SU-DHL-6 (cell line): ENCODE measurements at regions not wholly inside any gene's neighbourhood (a gene's known extent, or its start where the extent isn't known, plus 50 kb on each side); places are given as distances from the start of the nearest gene placed in this dataset.

Experiments used
- EZH2phosphoT487 ChIP-seq: fragments of 200-600 bp; sonication (generic), shearing (Covaris generic); conservative IDR thresholded peaks from 2 replicates; pipeline ENCODE4 v1.6.1; 2018; ENCODE audit warnings: mild to moderate bottlenecking, antibody characterized with exemption, low read length, moderate library complexity, mixed read lengths
- TF ChIP-seq, protein P1 (sequence below): fragments of 200-600 bp; sonication (generic); IDR thresholded peaks from one replicate; pipeline ENCODE4 v1.5.1; 2017; ENCODE audit warnings: antibody characterized with exemption, mild to moderate bottlenecking, low read length, moderate library complexity; ENCODE audit not compliant: insufficient read depth, poor library complexity, severe bottlenecking

- TF ChIP-seq, protein P1, sequence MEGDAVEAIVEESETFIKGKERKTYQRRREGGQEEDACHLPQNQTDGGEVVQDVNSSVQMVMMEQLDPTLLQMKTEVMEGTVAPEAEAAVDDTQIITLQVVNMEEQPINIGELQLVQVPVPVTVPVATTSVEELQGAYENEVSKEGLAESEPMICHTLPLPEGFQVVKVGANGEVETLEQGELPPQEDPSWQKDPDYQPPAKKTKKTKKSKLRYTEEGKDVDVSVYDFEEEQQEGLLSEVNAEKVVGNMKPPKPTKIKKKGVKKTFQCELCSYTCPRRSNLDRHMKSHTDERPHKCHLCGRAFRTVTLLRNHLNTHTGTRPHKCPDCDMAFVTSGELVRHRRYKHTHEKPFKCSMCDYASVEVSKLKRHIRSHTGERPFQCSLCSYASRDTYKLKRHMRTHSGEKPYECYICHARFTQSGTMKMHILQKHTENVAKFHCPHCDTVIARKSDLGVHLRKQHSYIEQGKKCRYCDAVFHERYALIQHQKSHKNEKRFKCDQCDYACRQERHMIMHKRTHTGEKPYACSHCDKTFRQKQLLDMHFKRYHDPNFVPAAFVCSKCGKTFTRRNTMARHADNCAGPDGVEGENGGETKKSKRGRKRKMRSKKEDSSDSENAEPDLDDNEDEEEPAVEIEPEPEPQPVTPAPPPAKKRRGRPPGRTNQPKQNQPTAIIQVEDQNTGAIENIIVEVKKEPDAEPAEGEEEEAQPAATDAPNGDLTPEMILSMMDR, result no peak
- no peak for TF ChIP-seq EZH2phosphoT487
Observed at GRCh38 chr3:165444745-165445144, 248.6 kb upstream of the SLITRK3 start.
